B cell (primary cell): ENCODE measurements at regions not wholly inside any gene's neighbourhood (a gene's known extent, or its start where the extent isn't known, plus 50 kb on each side); places are given as distances from the start of the nearest gene placed in this dataset.

Source experiments
- ATAC-seq: fragments of 200-7000 bp; cut with Tn5 transposase; one replicate; pipeline ENCODE4 v1.10.0; 2021; ENCODE audit warnings: low read depth, mild to moderate bottlenecking, moderate number of reproducible peaks, moderate library complexity
- CTCF ChIA-PET: fragments of 350-600 bp; sonication (Branson Sonifier 250); formaldehyde crosslinking; loops from one replicate; lab custom pipeline; 2021; ENCODE audit warnings: antibody characterized with exemption, inconsistent platforms; lab: Charles Lee
- POLR2A ChIA-PET: fragments of 350-600 bp; sonication (Branson Sonifier 250); formaldehyde crosslinking; loops from one replicate; lab custom pipeline; 2021; ENCODE audit warnings: antibody characterized with exemption; lab: Charles Lee
- DNase-seq: peaks from one replicate; pipeline ENCODE4 v3.0.0; 2013
- H2AFZ ChIP-seq: 2 replicates; pipeline ENCODE4 v1.6.1; 2012; ENCODE audit warnings: mild to moderate bottlenecking, low read depth, low read length; ENCODE audit not compliant: insufficient read depth, poor library complexity, severe bottlenecking
- H3K27ac ChIP-seq, 2 donors: 1 replicate in 1 of 2; 2 replicates in 1 of 2; pipeline ENCODE4 v1.5.1; 2012 to 2013; ENCODE audit warnings: low read length in 2 of 2, mild to moderate bottlenecking in 2 of 2, moderate library complexity in 1 of 2
- H3K27me3 ChIP-seq, 4 experiments: fragments of 200-600 bp in 1 of 4; sonication (generic) in 1 of 4; replicated peaks in 1 of 4; 1 replicate in 2 of 4; 2 replicates in 2 of 4; pipeline versions ENCODE4 v1.6.1 to v1.7.0; 2013 to 2016; ENCODE audit warnings: low read length in 3 of 4, mild to moderate bottlenecking in 2 of 4, mixed read lengths in 1 of 4, moderate library complexity in 1 of 4; ENCODE audit not compliant: insufficient read depth in 4 of 4, control insufficient read depth in 3 of 4; ENCODE audit errors: control extremely low read depth in 1 of 4
- H3K36me3 ChIP-seq, 2 experiments: replicated peaks in 1 of 2; 1 replicate in 1 of 2; 2 replicates in 1 of 2; pipeline versions ENCODE4 v1.6.1 to v1.7.1; 2013; ENCODE audit warnings: low read length in 1 of 2; ENCODE audit not compliant: insufficient read depth in 2 of 2, control insufficient read depth in 1 of 2; ENCODE audit errors: control extremely low read depth in 1 of 2, extremely low read depth in 1 of 2
- H3K4me1 ChIP-seq, 2 donors: fragments of 200-600 bp in 1 of 2; sonication (generic) in 1 of 2; 1 replicate in 1 of 2; 2 replicates in 1 of 2; pipeline versions ENCODE4 v1.5.1 to v1.6.1; 2013 to 2017; ENCODE audit warnings: low read length in 2 of 2; ENCODE audit not compliant: control insufficient read depth in 2 of 2, insufficient read depth in 2 of 2
- H3K4me2 ChIP-seq: replicated peaks from 2 replicates; pipeline ENCODE3; 2012; ENCODE audit warnings: mild to moderate bottlenecking, low read depth, low read length; ENCODE audit not compliant: poor library complexity, severe bottlenecking
- H3K4me3 ChIP-seq, 5 experiments: fragments of 200-600 bp in 1 of 5; sonication (generic) in 1 of 5; 1 replicate in 3 of 5; 2 replicates in 2 of 5; pipeline versions ENCODE4 v1.5.1 to v1.7.0; 2011 to 2016; ENCODE audit warnings: low read length in 4 of 5, mild to moderate bottlenecking in 4 of 5, low read depth in 2 of 5, control low read depth in 1 of 5, moderate library complexity in 1 of 5; ENCODE audit not compliant: insufficient read depth in 1 of 5; ENCODE audit errors: control extremely low read depth in 1 of 5, extremely low read depth in 1 of 5
- H3K79me2 ChIP-seq: fragments of 200-600 bp; sonication (generic); one replicate; pipeline ENCODE4 v1.6.0; 2016; ENCODE audit warnings: low read length; ENCODE audit not compliant: control insufficient read depth, insufficient read depth
- H3K9ac ChIP-seq: fragments of 200-600 bp; sonication (generic); 2 replicates; pipeline ENCODE4 v1.6.1; 2017; ENCODE audit warnings: mild to moderate bottlenecking, low read length, moderate library complexity
- H3K9me3 ChIP-seq, 3 donors: one replicate each; pipeline versions ENCODE4 v1.6.1 to v1.7.1; 2013; ENCODE audit warnings: low read length in 2 of 3; ENCODE audit not compliant: control insufficient read depth in 2 of 3, insufficient read depth in 1 of 3; ENCODE audit errors: control extremely low read depth in 1 of 3
- H4K20me1 ChIP-seq: 2 replicates; pipeline ENCODE4 v1.6.0; 2012; ENCODE audit warnings: mild to moderate bottlenecking, low read length; ENCODE audit not compliant: insufficient read depth, control insufficient read depth, poor library complexity, severe bottlenecking
- H3K27ac Mint-ChIP-seq: one replicate; pipeline ENCODE4 v1.8.0; 2021; ENCODE audit warnings: mixed read lengths
- H3K27me3 Mint-ChIP-seq: one replicate; pipeline ENCODE4 v1.8.0; 2021; ENCODE audit warnings: mixed read lengths
- H3K4me1 Mint-ChIP-seq: one replicate; pipeline ENCODE4 v1.8.0; 2021; ENCODE audit warnings: mixed read lengths
- H3K4me3 Mint-ChIP-seq: one replicate; pipeline ENCODE4 v1.8.0; 2021; ENCODE audit warnings: mixed read lengths
- H3K9me3 Mint-ChIP-seq: one replicate; pipeline ENCODE4 v1.8.0; 2022; ENCODE audit warnings: mixed read lengths; ENCODE audit not compliant: insufficient read depth
- EZH2 ChIP-seq: IDR thresholded peaks from 2 replicates; pipeline ENCODE4 v1.6.1; 2012; ENCODE audit warnings: borderline replicate concordance, low read depth, mild to moderate bottlenecking, moderate library complexity, low read length; ENCODE audit not compliant: insufficient read depth, poor library complexity, severe bottlenecking
- WGBS: methylation state at CpG from one replicate; pipeline ENCODE4 v1.1.5; 2013; ENCODE audit warnings: missing lambda C conversion rate; ENCODE audit not compliant: insufficient coverage; 5-methylcytosine and 5-hydroxymethylcytosine counted together
- intact Hi-C: fragments of 100-400 bp; cut with micrococcal nuclease; formaldehyde crosslinking; loops from one replicate; pipeline ENCODE4 v1.10.0; 2022
- TF ChIP-seq, protein P1 (sequence below): fragments of 200-600 bp; IDR thresholded peaks from one replicate; pipeline ENCODE4 v1.8.0; 2022; ENCODE audit warnings: antibody characterized with exemption, mild to moderate bottlenecking

- Histone ChIP-seq H3K4me1 (no peaks in the 10 kb centered on the region), H2AFZ (no peak overlapping the region), H3K27ac (no peak overlapping the region), H3K9me3 (peaks cover 0 to 4% (median 0%) of the 10 kb centered on the region in 3 donors), H4K20me1 (no peaks in the 10 kb centered on the region), H3K4me2 (no peak overlapping the region), H3K79me2 (no peaks in the 10 kb centered on the region), H3K27me3 (no peaks in the 10 kb centered on the region), H3K9ac (no peak overlapping the region), H3K36me3 (no peaks in the 10 kb centered on the region), H3K4me3 (no peak overlapping the region)
- Mint-ChIP-seq H3K4me3 (no peak overlapping the region), H3K27me3 (no peaks in the 10 kb centered on the region), H3K4me1 (no peaks in the 10 kb centered on the region), H3K27ac (no peak overlapping the region), H3K9me3 (no peaks in the 10 kb centered on the region)
- TF ChIP-seq, protein P1, sequence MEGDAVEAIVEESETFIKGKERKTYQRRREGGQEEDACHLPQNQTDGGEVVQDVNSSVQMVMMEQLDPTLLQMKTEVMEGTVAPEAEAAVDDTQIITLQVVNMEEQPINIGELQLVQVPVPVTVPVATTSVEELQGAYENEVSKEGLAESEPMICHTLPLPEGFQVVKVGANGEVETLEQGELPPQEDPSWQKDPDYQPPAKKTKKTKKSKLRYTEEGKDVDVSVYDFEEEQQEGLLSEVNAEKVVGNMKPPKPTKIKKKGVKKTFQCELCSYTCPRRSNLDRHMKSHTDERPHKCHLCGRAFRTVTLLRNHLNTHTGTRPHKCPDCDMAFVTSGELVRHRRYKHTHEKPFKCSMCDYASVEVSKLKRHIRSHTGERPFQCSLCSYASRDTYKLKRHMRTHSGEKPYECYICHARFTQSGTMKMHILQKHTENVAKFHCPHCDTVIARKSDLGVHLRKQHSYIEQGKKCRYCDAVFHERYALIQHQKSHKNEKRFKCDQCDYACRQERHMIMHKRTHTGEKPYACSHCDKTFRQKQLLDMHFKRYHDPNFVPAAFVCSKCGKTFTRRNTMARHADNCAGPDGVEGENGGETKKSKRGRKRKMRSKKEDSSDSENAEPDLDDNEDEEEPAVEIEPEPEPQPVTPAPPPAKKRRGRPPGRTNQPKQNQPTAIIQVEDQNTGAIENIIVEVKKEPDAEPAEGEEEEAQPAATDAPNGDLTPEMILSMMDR = no peak
- TF ChIP-seq EZH2 = no peak
- intact Hi-C loops = no loop called here
- POLR2A ChIA-PET = no interaction called here
- DNase-seq (no peak), ATAC-seq (no peak)
- CTCF ChIA-PET = no interaction called here
- 100% methylated on average over 1 of the region's 1 CpG for WGBS
Observed at GRCh38 chr2:23007631-23008235, 377.2 kb upstream of the KLHL29 start.

GRCh38 chr2:23008440-23008839 lies 376.5 kb upstream of the KLHL29 start:
- 93% methylated on average over 6 of the region's 6 CpGs for WGBS
- TF ChIP-seq, protein P1 = no peak
- TF ChIP-seq EZH2 = no peak
- H3K4me1 Mint-ChIP-seq = no peaks in the 10 kb centered on the region
- CTCF ChIA-PET = no interaction called here
- no peaks in the 10 kb centered on the region for H3K27me3 Mint-ChIP-seq
- H3K9me3 Mint-ChIP-seq = no peaks in the 10 kb centered on the region
- ATAC-seq = no peak
- Histone ChIP-seq H4K20me1 (no peaks in the 10 kb centered on the region), H3K4me1 (no peaks in the 10 kb centered on the region), H3K27ac (no peak overlapping the region), H3K4me3 (no peak overlapping the region), H2AFZ (no peak overlapping the region), H3K79me2 (no peaks in the 10 kb centered on the region), H3K9ac (no peak overlapping the region), H3K4me2 (no peak overlapping the region), H3K9me3 (peaks cover 0 to 4% (median 0%) of the 10 kb centered on the region in 3 donors), H3K27me3 (no peaks in the 10 kb centered on the region), H3K36me3 (no peaks in the 10 kb centered on the region)
- POLR2A ChIA-PET = no interaction called here
- DNase-seq = no peak
- intact Hi-C loops = no loop called here
- no peak overlapping the region for H3K4me3 Mint-ChIP-seq
- no peak overlapping the region for H3K27ac Mint-ChIP-seq
